Nephron (organoid): ENCODE measurements at regions not wholly inside any gene's neighbourhood (a gene's known extent, or its start where the extent isn't known, plus 50 kb on each side); places are given as distances from the start of the nearest gene placed in this dataset.

Experiments used
- H3K27ac Mint-ChIP-seq, 3 experiments: 2 replicates each; pipeline ENCODE4 v1.8.0; 2020; ENCODE audit warnings: mixed read lengths in 3 of 3, mild to moderate bottlenecking in 2 of 3, moderate library complexity in 1 of 3
- H3K27me3 Mint-ChIP-seq: 2 replicates; pipeline ENCODE4 v1.8.0; 2021; ENCODE audit warnings: low read depth, mild to moderate bottlenecking, moderate library complexity, mixed read lengths
- H3K36me3 Mint-ChIP-seq: 2 replicates; pipeline ENCODE4 v1.8.0; 2020; ENCODE audit warnings: low read depth, mixed read lengths
- H3K4me1 Mint-ChIP-seq: 2 replicates; pipeline ENCODE4 v1.8.0; 2020; ENCODE audit warnings: mixed read lengths
- H3K4me3 Mint-ChIP-seq, 3 experiments: 2 replicates each; pipeline ENCODE4 v1.8.0; 2020; ENCODE audit warnings: mild to moderate bottlenecking in 3 of 3, mixed read lengths in 3 of 3, moderate library complexity in 2 of 3
- H3K9me3 Mint-ChIP-seq: 2 replicates; pipeline ENCODE4 v1.8.0; 2020; ENCODE audit warnings: mixed read lengths
- CTCF ChIP-seq, 3 experiments: fragments of 200-600 bp; sonication (generic); IDR thresholded peaks; one replicate each; pipeline ENCODE4 v1.5.0; 2021; ENCODE audit warnings: antibody characterized with exemption in 3 of 3; ENCODE audit not compliant: unreplicated experiment in 3 of 3

GRCh38 chr7:119664601-119665000, 608.4 kb upstream of the KCND2 start:
- TF ChIP-seq CTCF (IDR thresholded peaks at IDR 0.05; ENCODE audit: unreplicated experiment in 3 of 3) = no peak
- H3K4me3 Mint-ChIP-seq = no peak overlapping the region
- no peaks in the 10 kb centered on the region for H3K36me3 Mint-ChIP-seq
- no peaks in the 10 kb centered on the region for H3K27me3 Mint-ChIP-seq
- no peaks in the 10 kb centered on the region for H3K4me1 Mint-ChIP-seq
- H3K9me3 Mint-ChIP-seq = no peaks in the 10 kb centered on the region
- no peak overlapping the region for H3K27ac Mint-ChIP-seq

- Mint-ChIP-seq H3K36me3 (no peaks in the 10 kb centered on the region), H3K27ac (no peak overlapping the region), H3K4me1 (no peaks in the 10 kb centered on the region), H3K9me3 (no peaks in the 10 kb centered on the region), H3K27me3 (no peaks in the 10 kb centered on the region), H3K4me3 (no peak overlapping the region)
- TF ChIP-seq CTCF (IDR thresholded peaks at IDR 0.05; ENCODE audit: unreplicated experiment in 3 of 3) = no peak
These were observed 607.2 kb upstream of the KCND2 start for GRCh38 chr7:119665796-119666195.

- no peaks in the 10 kb centered on the region for H3K4me1 Mint-ChIP-seq
- H3K36me3 Mint-ChIP-seq = no peaks in the 10 kb centered on the region
- no peaks in the 10 kb centered on the region for H3K27me3 Mint-ChIP-seq
- no peaks in the 10 kb centered on the region for H3K9me3 Mint-ChIP-seq
- H3K27ac Mint-ChIP-seq = no peak overlapping the region
- H3K4me3 Mint-ChIP-seq = no peak overlapping the region
- no peak for TF ChIP-seq CTCF (IDR thresholded peaks at IDR 0.05; ENCODE audit: unreplicated experiment in 3 of 3)
These were observed 591.6 kb upstream of the KCND2 start for GRCh38 chr7:119681336-119681735.

- Mint-ChIP-seq H3K36me3 (no peaks in the 10 kb centered on the region), H3K27me3 (no peaks in the 10 kb centered on the region), H3K9me3 (no peaks in the 10 kb centered on the region), H3K27ac (no peak overlapping the region), H3K4me3 (no peak overlapping the region), H3K4me1 (no peaks in the 10 kb centered on the region)
- no peak for TF ChIP-seq CTCF (IDR thresholded peaks at IDR 0.05; ENCODE audit: unreplicated experiment in 3 of 3)
These were observed 588.2 kb upstream of the KCND2 start for GRCh38 chr7:119684763-119685162.

GRCh38 chr7:119685906-119686305, 587.1 kb upstream of the KCND2 start:
- no peak for TF ChIP-seq CTCF (IDR thresholded peaks at IDR 0.05; ENCODE audit: unreplicated experiment in 3 of 3)
- H3K27me3 Mint-ChIP-seq = no peaks in the 10 kb centered on the region
- no peaks in the 10 kb centered on the region for H3K9me3 Mint-ChIP-seq
- no peaks in the 10 kb centered on the region for H3K36me3 Mint-ChIP-seq
- no peaks in the 10 kb centered on the region for H3K4me1 Mint-ChIP-seq
- no peak overlapping the region for H3K27ac Mint-ChIP-seq
- no peak overlapping the region for H3K4me3 Mint-ChIP-seq

GRCh38 chr7:119688831-119689230, 584.1 kb upstream of the KCND2 start:
- H3K27me3 Mint-ChIP-seq = no peaks in the 10 kb centered on the region
- H3K9me3 Mint-ChIP-seq = no peaks in the 10 kb centered on the region
- H3K4me1 Mint-ChIP-seq = no peaks in the 10 kb centered on the region
- no peak for TF ChIP-seq CTCF (IDR thresholded peaks at IDR 0.05; ENCODE audit: unreplicated experiment in 3 of 3)
- no peak overlapping the region for H3K27ac Mint-ChIP-seq
- H3K36me3 Mint-ChIP-seq = no peaks in the 10 kb centered on the region
- H3K4me3 Mint-ChIP-seq = no peak overlapping the region
